Sigmoid colon (tissue), 4 donors: ENCODE measurements at regions not wholly inside any gene's neighbourhood (a gene's known extent, or its start where the extent isn't known, plus 50 kb on each side); places are given as distances from the start of the nearest gene placed in this dataset.

Experiments
- POLR2A ChIP-seq, 2 donors: fragments of 450-650 bp; IDR thresholded peaks; one replicate each; pipeline ENCODE4 v1.6.1; 2016; ENCODE audit warnings: antibody characterized with exemption in 2 of 2, mild to moderate bottlenecking in 2 of 2, moderate library complexity in 2 of 2
- POLR2AphosphoS5 ChIP-seq, 4 donors: sonication (generic); formaldehyde crosslinking; IDR thresholded peaks; one replicate each; pipeline ENCODE4 v1.6.1; 2017; ENCODE audit warnings: antibody characterized with exemption in 4 of 4
- TF ChIP-seq, protein P1 (sequence below), 4 experiments: fragments of 450-650 bp in 3 of 4; fragments of 200-600 bp in 1 of 4; IDR thresholded peaks; one replicate each; pipeline ENCODE4 v1.5.1; 2016 to 2019; ENCODE audit warnings: antibody characterized with exemption in 4 of 4, mild to moderate bottlenecking in 3 of 4, moderate library complexity in 2 of 4

DNA sequence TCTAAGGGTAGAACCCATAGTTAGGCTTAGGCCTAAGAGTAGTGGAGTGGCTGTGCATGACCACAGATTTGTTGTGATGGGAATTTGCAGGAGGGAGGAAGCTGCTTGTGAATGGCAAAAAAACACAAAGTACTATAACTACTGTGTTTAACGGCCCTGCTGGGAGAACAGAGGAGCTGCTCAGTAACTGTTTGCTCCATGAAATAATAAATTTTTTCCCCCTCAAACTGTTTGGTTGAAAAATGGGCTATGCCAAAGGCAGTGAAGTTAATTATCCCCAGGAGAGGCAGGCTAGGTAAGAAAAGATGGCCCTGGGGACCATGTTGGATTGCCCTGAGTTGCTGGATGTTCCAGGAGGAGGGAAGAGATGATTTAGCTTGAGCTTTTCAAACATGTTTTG is 216.1 kb upstream of the ADRA1D start:
- TF ChIP-seq, protein P1, sequence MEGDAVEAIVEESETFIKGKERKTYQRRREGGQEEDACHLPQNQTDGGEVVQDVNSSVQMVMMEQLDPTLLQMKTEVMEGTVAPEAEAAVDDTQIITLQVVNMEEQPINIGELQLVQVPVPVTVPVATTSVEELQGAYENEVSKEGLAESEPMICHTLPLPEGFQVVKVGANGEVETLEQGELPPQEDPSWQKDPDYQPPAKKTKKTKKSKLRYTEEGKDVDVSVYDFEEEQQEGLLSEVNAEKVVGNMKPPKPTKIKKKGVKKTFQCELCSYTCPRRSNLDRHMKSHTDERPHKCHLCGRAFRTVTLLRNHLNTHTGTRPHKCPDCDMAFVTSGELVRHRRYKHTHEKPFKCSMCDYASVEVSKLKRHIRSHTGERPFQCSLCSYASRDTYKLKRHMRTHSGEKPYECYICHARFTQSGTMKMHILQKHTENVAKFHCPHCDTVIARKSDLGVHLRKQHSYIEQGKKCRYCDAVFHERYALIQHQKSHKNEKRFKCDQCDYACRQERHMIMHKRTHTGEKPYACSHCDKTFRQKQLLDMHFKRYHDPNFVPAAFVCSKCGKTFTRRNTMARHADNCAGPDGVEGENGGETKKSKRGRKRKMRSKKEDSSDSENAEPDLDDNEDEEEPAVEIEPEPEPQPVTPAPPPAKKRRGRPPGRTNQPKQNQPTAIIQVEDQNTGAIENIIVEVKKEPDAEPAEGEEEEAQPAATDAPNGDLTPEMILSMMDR (IDR thresholded peaks at IDR 0.05): no peak
- TF ChIP-seq POLR2A (IDR thresholded peaks at IDR 0.05): no peak
- no peak for TF ChIP-seq POLR2AphosphoS5 (IDR thresholded peaks at IDR 0.05)
